OCI-LY3 (cell line): ENCODE measurements at regions not wholly inside any gene's neighbourhood (a gene's known extent, or its start where the extent isn't known, plus 50 kb on each side); places are given as distances from the start of the nearest gene placed in this dataset.

ENCODE experiments used
- EZH2phosphoT487 ChIP-seq: fragments of 200-600 bp; shearing (Covaris generic); IDR thresholded peaks from 2 replicates; pipeline ENCODE4 v1.6.1; 2018; ENCODE audit warnings: antibody characterized with exemption, mixed run types, low read depth
- TF ChIP-seq, protein P1 (sequence below): fragments of 200-600, 300-600 bp; sonication (generic); IDR thresholded peaks from 2 replicates; pipeline ENCODE4 v1.5.1; 2014; ENCODE audit warnings: antibody characterized with exemption, low read length, low read depth

DNA sequence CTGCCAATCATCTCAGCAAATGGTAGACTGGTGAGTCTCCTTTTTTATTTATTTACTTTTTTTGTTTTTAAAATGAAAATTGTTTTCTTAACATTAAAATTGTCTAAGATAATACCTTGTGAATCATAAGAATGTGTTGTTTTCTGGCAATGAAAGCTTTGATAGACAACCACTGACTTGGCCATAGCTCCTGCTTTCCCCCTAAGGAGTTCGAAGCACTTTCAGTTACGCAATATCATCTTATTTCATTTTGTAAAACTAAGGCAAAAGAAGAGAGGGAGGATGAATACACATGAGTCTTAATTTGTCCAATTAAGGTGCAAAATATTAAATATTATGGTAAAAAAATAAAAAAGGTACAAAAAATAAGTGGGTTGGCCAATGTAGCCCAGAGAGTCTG lies 74.8 kb upstream of the PLCL2 start:
- TF ChIP-seq, protein P1, sequence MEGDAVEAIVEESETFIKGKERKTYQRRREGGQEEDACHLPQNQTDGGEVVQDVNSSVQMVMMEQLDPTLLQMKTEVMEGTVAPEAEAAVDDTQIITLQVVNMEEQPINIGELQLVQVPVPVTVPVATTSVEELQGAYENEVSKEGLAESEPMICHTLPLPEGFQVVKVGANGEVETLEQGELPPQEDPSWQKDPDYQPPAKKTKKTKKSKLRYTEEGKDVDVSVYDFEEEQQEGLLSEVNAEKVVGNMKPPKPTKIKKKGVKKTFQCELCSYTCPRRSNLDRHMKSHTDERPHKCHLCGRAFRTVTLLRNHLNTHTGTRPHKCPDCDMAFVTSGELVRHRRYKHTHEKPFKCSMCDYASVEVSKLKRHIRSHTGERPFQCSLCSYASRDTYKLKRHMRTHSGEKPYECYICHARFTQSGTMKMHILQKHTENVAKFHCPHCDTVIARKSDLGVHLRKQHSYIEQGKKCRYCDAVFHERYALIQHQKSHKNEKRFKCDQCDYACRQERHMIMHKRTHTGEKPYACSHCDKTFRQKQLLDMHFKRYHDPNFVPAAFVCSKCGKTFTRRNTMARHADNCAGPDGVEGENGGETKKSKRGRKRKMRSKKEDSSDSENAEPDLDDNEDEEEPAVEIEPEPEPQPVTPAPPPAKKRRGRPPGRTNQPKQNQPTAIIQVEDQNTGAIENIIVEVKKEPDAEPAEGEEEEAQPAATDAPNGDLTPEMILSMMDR, result no peak
- no peak for TF ChIP-seq EZH2phosphoT487
